CD14-positive monocyte (primary cell): ENCODE measurements at regions not wholly inside any gene's neighbourhood (a gene's known extent, or its start where the extent isn't known, plus 50 kb on each side); places are given as distances from the start of the nearest gene placed in this dataset.

Source experiments
- DNase-seq, 3 donors: peaks; one replicate each; pipeline ENCODE4 v3.0.0-alpha.2; 2011 to 2022
- H2AFZ ChIP-seq: 2 replicates; pipeline ENCODE4 v1.6.0; 2012; ENCODE audit warnings: mild to moderate bottlenecking, low read depth, low read length, inconsistent platforms; ENCODE audit not compliant: insufficient read depth, poor library complexity, severe bottlenecking
- H3K27ac ChIP-seq, 2 donors: 1 replicate in 1 of 2; 2 replicates in 1 of 2; pipeline ENCODE4 v1.5.1; 2012 to 2013; ENCODE audit warnings: low read length in 2 of 2, control low read depth in 1 of 2, inconsistent platforms in 1 of 2, low read depth in 1 of 2, mild to moderate bottlenecking in 1 of 2
- H3K27me3 ChIP-seq, 2 donors: one replicate each; pipeline versions ENCODE4 v1.6.0 to v1.6.1; 2011 to 2013; ENCODE audit warnings: low read length in 2 of 2; ENCODE audit not compliant: control insufficient read depth in 2 of 2, insufficient read depth in 2 of 2
- H3K36me3 ChIP-seq, 2 donors: replicated peaks in 1 of 2; 1 replicate in 1 of 2; 2 replicates in 1 of 2; pipeline versions ENCODE4 v1.5.1 to v1.6.1; 2012 to 2013; ENCODE audit warnings: low read length in 2 of 2, control low read depth in 1 of 2, inconsistent platforms in 1 of 2, mild to moderate bottlenecking in 1 of 2; ENCODE audit not compliant: insufficient read depth in 2 of 2, control insufficient read depth in 1 of 2
- H3K4me1 ChIP-seq, 2 donors: 1 replicate in 1 of 2; 2 replicates in 1 of 2; pipeline versions ENCODE4 v1.5.1 to v1.6.1; 2012 to 2013; ENCODE audit warnings: low read length in 2 of 2, control low read depth in 1 of 2, inconsistent platforms in 1 of 2, mild to moderate bottlenecking in 1 of 2, moderate library complexity in 1 of 2; ENCODE audit not compliant: insufficient read depth in 2 of 2, control insufficient read depth in 1 of 2
- H3K4me2 ChIP-seq: replicated peaks from 2 replicates; pipeline ENCODE3; 2012; ENCODE audit warnings: low read length, moderate library complexity, mild to moderate bottlenecking; ENCODE audit not compliant: poor library complexity, severe bottlenecking; ENCODE audit errors: extremely low read depth
- H3K4me3 ChIP-seq, 3 experiments: fragments of 200-600 bp in 1 of 3; sonication (generic) in 1 of 3; replicated peaks in 1 of 3; 1 replicate in 2 of 3; 2 replicates in 1 of 3; pipeline ENCODE4 v1.5.1; 2011 to 2013; ENCODE audit warnings: low read length in 3 of 3, mild to moderate bottlenecking in 3 of 3, control low read depth in 2 of 3, low read depth in 2 of 3, inconsistent platforms in 1 of 3, moderate library complexity in 1 of 3
- H3K79me2 ChIP-seq: 2 replicates; pipeline ENCODE4 v1.6.0; 2012; ENCODE audit warnings: mild to moderate bottlenecking, control low read depth, inconsistent platforms, low read length, moderate library complexity; ENCODE audit not compliant: insufficient read depth
- H3K9ac ChIP-seq: 2 replicates; pipeline ENCODE4 v1.6.0; 2017; ENCODE audit warnings: low read length, mild to moderate bottlenecking; ENCODE audit not compliant: insufficient read depth, poor library complexity, severe bottlenecking
- H3K9me3 ChIP-seq, 2 donors: replicated peaks in 1 of 2; 1 replicate in 1 of 2; 2 replicates in 1 of 2; pipeline versions ENCODE4 v1.5.1 to v1.6.1; 2012 to 2013; ENCODE audit warnings: low read length in 2 of 2, control low read depth in 1 of 2; ENCODE audit not compliant: control insufficient read depth in 1 of 2, insufficient read depth in 1 of 2
- H4K20me1 ChIP-seq: 2 replicates; pipeline ENCODE4 v1.6.0; 2012; ENCODE audit warnings: mild to moderate bottlenecking, low read length, control low read depth, moderate library complexity; ENCODE audit not compliant: insufficient read depth
- H3K27ac Mint-ChIP-seq, 7 donors: one replicate each; pipeline ENCODE4 v1.8.0; 2020; ENCODE audit warnings: mild to moderate bottlenecking in 7 of 7, mixed read lengths in 7 of 7, moderate library complexity in 6 of 7, inconsistent platforms in 2 of 7
- H3K27me3 Mint-ChIP-seq, 3 donors: one replicate each; pipeline ENCODE4 v1.8.0; 2021 to 2022; ENCODE audit warnings: low read depth in 3 of 3, mild to moderate bottlenecking in 3 of 3, mixed read lengths in 3 of 3, moderate library complexity in 3 of 3, inconsistent platforms in 1 of 3
- H3K36me3 Mint-ChIP-seq, 2 donors: one replicate each; pipeline ENCODE4 v1.8.0; 2020; ENCODE audit warnings: mixed read lengths in 2 of 2, inconsistent platforms in 1 of 2, mild to moderate bottlenecking in 1 of 2
- H3K4me1 Mint-ChIP-seq: one replicate; pipeline ENCODE4 v1.8.0; 2020; ENCODE audit warnings: mild to moderate bottlenecking, mixed read lengths
- H3K4me3 Mint-ChIP-seq, 2 donors: one replicate each; pipeline ENCODE4 v1.8.0; 2020; ENCODE audit warnings: mild to moderate bottlenecking in 2 of 2, mixed read lengths in 2 of 2, moderate library complexity in 1 of 2
- H3K9me3 Mint-ChIP-seq, 7 donors: one replicate each; pipeline ENCODE4 v1.8.0; 2020 to 2022; ENCODE audit warnings: mixed read lengths in 7 of 7, mild to moderate bottlenecking in 6 of 7, moderate library complexity in 6 of 7, inconsistent platforms in 2 of 7
- WGBS: methylation state at CpG from one replicate; pipeline ENCODE4 v1.1.5; 2013; ENCODE audit warnings: missing lambda C conversion rate; ENCODE audit not compliant: insufficient coverage; 5-methylcytosine and 5-hydroxymethylcytosine counted together
- intact Hi-C, 2 donors: fragments of 100-400 bp; cut with micrococcal nuclease; formaldehyde crosslinking; loops; one replicate each; pipeline versions ENCODE4 v1.15.0 to v1.15.1; 2023
- TF ChIP-seq, protein P1 (sequence below): fragments of 200-600 bp; IDR thresholded peaks from one replicate; pipeline ENCODE4 v1.8.0; 2022; ENCODE audit warnings: antibody characterized with exemption, mild to moderate bottlenecking

DNA sequence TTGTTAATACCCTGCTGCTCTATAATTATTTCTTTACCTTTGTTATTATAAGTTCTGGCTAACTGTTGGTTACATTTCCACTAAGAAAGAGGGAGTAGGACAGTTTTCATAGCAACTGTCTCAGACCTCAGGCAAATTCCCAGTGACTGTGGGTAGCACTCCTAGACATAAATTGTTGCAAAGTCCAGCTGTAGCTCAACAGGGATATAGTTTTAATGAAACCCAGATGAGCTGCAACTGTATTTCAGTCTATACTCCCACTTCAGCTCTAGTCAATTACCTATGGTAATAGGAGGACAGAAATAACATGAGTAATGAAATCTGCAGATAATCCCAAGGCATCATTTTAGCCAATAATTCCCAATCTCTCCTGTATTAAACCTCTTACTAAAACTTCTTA lies 103.0 kb upstream of the SEMA3A start:
- H3K4me3 Mint-ChIP-seq = no peak overlapping the region
- Histone ChIP-seq H3K27ac (no peak overlapping the region), H3K4me2 (no peak overlapping the region), H3K79me2 (no peaks in the 10 kb centered on the region), H3K27me3 (no peaks in the 10 kb centered on the region), H3K36me3 (no peaks in the 10 kb centered on the region), H4K20me1 (no peaks in the 10 kb centered on the region), H3K4me1 (no peaks in the 10 kb centered on the region), H2AFZ (no peak overlapping the region), H3K4me3 (no peak overlapping the region), H3K9ac (no peak overlapping the region), H3K9me3 (no peaks in the 10 kb centered on the region)
- DNase-seq = no peak
- no peaks in the 10 kb centered on the region for H3K36me3 Mint-ChIP-seq
- H3K27me3 Mint-ChIP-seq = peaks cover 0 to 1% (median 0%) of the 10 kb centered on the region in 3 donors
- TF ChIP-seq, protein P1, sequence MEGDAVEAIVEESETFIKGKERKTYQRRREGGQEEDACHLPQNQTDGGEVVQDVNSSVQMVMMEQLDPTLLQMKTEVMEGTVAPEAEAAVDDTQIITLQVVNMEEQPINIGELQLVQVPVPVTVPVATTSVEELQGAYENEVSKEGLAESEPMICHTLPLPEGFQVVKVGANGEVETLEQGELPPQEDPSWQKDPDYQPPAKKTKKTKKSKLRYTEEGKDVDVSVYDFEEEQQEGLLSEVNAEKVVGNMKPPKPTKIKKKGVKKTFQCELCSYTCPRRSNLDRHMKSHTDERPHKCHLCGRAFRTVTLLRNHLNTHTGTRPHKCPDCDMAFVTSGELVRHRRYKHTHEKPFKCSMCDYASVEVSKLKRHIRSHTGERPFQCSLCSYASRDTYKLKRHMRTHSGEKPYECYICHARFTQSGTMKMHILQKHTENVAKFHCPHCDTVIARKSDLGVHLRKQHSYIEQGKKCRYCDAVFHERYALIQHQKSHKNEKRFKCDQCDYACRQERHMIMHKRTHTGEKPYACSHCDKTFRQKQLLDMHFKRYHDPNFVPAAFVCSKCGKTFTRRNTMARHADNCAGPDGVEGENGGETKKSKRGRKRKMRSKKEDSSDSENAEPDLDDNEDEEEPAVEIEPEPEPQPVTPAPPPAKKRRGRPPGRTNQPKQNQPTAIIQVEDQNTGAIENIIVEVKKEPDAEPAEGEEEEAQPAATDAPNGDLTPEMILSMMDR = no peak
- no peaks in the 10 kb centered on the region for H3K4me1 Mint-ChIP-seq
- no peak overlapping the region for H3K27ac Mint-ChIP-seq
- intact Hi-C loops = no loop called here
- H3K9me3 Mint-ChIP-seq = peaks cover 0 to 3% (median 0%) of the 10 kb centered on the region in 7 donors

- no peak for DNase-seq
- Mint-ChIP-seq H3K36me3 (no peaks in the 10 kb centered on the region), H3K27me3 (peaks cover 0 to 2% (median 0%) of the 10 kb centered on the region in 3 donors), H3K4me3 (no peak overlapping the region), H3K4me1 (no peaks in the 10 kb centered on the region), H3K27ac (no peak overlapping the region), H3K9me3 (peaks cover 0 to 2% (median 0%) of the 10 kb centered on the region in 7 donors)
- Histone ChIP-seq H3K27me3 (no peaks in the 10 kb centered on the region), H3K79me2 (no peaks in the 10 kb centered on the region), H3K27ac (no peak overlapping the region), H3K4me3 (no peak overlapping the region), H3K4me1 (no peaks in the 10 kb centered on the region), H3K9ac (no peak overlapping the region), H2AFZ (no peak overlapping the region), H3K4me2 (no peak overlapping the region), H3K9me3 (no peaks in the 10 kb centered on the region), H3K36me3 (no peaks in the 10 kb centered on the region), H4K20me1 (no peaks in the 10 kb centered on the region)
- intact Hi-C loops = no loop called here
- TF ChIP-seq, protein P1 = no peak
- 100% methylated on average over 1 of the region's 1 CpG for WGBS
Observed at GRCh38 chr7:84294847-84295455, 100.4 kb upstream of the SEMA3A start.
